ENCODE measurements at regions not wholly inside any gene's neighbourhood (a gene's known extent, or its start where the extent isn't known, plus 50 kb on each side); places are given as distances from the start of the nearest gene placed in this dataset.
"Not testable (repeated sequence)": the region's sequence is repeated elsewhere in the genome, so short reads cannot be mapped to it uniquely, and the experiment has no call there.

GRCh38 chr21:19440792-19441655, 1037.4 kb upstream of the TMPRSS15 start:
- DNase-seq = no peak

DNA sequence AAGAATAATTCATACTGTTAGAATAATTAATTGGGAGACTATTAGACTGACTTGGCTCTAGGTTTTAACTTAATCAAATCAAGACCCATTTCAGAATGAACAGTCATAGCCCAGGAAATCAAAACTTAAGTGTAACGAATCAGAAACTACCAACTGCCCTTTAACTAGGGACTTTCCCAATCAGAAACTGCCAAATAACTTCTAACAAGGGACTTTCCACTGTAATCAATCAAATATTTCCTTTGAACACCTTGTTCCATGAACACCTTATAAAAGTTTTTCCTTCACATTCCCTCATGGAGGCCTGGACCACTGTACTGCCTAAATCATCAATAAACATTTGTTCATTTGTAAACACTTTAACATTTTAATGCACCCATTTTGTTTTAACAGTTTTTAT, 1054.7 kb upstream of the TMPRSS15 start:
- no peak for DNase-seq

DNA sequence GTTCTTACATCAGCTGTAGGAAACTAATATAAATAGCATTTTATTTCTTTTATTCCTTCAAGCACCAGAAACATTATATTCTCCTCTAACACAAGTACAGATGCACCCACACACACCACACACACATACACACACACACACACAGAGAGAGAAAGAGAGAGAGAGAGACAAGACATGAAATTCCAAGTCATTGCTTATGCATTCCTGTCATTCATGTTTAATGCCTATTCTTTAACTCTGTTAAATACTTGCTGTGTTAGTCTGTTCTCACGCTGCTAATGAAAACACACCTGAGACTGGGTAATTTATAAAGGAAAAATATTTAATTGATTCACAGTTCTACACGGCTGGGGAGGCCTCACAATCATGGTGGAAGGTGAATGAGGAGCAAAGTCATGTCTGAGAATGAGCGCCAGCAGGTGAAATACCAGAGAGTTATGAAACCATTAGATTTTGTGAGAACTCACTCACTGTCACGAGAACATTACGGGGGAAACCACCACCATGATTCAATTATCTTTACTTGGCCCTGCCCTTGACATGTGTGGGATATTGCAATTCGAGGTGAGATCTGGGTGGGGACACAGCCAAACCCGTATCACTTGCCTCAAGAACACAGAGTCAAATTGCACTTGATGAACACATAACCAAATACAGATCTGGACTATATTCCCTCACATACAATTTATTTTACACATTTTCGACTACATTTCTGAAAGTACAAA, 1058.1 kb upstream of the TMPRSS15 start:
- DNase-seq = no peak

DNA sequence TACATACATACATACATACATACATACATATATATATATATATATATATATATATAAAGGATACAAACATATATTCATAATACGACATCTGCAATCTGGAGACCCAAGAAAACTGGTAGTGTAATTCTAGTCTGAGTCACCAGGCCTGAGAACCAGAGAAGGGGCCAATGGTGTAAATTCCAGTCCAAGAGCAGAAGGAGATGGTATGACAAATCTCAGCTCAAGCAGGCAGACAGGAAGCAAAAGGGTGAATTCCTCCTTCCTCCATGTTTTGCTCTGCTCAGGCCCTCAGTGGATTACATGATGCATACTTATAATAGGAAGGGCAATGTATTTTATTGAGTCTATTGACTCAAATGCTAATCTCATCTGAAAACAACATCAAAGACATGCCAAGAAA, 1060.4 kb upstream of the TMPRSS15 start:
- no peak for DNase-seq

DNA sequence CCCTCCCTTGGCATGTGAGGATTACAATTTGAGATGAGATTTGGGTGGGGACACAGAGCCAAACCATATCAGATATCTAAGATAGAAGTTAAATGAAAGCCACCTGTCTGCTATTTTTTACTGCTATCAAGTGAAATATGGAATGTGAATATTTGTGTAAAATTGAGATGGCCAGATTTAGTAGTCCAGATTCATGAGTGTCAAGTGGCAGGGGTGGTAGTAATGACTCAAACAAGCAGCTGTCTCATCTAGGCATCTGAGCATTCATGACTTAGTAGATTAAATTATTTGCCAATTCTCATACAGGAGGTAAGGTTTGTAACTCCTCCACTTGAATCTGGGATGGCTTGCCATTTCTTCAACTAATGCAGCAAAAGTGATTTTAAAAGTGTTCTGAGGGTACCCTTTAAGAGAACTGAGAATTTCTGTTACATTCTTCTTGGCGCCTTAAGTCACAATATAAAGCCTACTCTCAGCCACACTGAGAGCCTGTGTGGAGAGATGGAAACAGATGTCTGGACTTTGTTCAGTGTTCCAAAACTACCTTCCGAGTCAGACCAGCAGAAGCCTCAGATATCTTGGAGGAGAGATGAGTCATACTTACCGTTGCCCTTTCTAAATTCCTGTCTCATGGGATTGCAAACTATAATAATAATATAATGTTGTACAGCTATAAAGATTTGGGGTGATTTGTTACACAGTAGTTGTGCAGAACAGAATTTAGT, 1065.6 kb upstream of the TMPRSS15 start:
- DNase-seq = no peak

GRCh38 chr21:19475525-19475924, 1071.9 kb upstream of the TMPRSS15 start:
- DNase-seq = no peak

- DNase-seq = no peak
Measured at GRCh38 chr21:19489930-19490329, 1086.3 kb upstream of the TMPRSS15 start.

DNA sequence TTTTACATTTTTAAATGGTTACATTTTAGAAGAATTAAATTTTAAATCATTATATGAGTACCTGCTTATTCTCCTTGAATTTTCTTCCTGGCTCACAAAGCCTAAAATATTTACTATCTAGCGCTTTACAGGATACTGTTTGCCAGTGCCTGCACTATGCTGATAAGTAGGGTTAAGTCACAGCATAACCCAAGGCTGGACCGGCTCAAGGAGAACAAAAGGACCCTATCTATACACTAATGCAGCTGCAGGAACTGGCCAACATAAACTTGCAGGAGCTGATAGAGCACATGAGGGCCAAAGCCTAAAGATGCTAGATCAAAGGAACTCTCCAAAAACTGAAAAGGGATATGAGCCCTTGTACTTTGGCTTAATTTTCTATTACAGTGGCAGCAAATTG, 1086.9 kb upstream of the TMPRSS15 start:
- no peak for DNase-seq

DNA sequence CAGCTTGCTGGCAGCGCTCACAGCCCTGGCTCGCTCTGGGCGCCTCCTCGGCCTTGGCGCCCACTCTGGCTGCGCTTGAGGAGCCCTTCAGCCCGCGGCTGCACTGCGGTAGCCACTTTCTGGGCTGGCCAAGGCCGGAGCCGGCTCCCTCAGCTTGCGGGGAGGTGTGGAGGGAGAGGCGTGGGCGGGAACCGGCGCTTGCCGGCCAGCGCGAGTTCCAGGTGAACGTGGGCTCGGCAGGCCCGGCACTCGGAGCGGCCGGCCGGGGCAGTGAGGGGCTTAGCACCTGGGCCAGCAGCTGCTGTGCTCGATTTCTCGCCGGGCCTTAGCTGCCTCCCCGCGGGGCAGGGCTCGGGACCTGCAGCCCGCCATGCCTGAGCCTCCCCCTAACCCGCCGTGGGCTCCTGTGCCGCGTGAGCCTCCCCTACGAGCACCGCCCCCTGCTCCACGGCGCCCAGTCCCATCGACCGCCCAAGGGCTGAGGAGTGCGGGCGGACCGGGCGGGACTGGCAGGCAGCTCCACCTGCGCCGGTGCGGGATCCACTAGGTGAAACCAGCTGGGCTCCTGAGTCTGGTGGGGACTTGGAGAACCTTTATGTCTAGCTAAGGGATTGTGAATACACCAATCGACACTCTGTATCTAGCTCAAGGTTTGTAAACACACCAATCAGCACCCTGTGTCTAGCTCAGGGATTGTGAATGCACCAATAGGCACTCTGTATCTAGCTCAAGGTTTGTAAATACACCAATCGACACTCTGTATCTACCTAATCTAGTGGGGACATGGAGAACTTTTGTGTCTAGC, 1090.1 kb upstream of the TMPRSS15 start:
- not testable (repeated sequence) for DNase-seq

DNA sequence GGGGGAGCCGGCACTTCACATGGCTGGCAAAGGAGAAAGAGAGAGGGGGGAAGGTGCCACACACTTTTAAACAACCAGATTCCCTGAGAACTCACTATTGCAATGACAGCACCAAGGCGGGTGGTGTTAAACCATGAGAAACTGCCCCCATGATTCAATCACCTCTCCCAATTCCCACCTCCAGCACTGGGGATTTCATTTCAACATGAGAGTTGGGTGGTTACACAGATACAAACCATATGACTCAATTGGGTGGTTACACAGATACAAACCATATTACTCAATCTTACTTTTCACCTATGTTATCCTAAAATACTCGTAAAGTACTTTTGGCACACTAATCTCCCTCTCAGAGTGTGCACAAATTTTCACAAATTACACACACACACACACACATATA, 1097.5 kb upstream of the TMPRSS15 start:
- DNase-seq = no peak

- DNase-seq = peak in 1 of 2 experiments; percentile 3
Measured at GRCh38 chr21:19507682-19508260, 1104.2 kb upstream of the TMPRSS15 start.

DNA sequence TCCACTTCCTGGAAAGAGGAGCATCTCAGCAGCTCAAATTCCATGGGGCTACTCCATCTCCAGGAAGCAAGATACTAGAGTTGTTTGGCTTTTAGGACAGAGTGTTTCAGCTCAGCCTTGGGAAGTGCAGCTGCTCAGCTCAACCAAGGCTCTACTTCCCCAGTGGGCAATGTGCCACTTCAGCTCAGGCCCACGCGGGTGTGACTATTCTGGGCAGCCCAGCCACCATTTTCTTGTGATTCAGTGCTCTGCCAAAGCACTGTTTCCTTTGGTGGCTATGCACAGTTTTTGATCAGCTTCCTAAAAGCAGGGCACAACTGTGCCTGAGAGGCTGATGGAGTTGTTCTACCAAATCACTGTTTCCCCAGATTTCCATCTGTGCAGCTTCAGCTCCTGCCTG, 1104.9 kb upstream of the TMPRSS15 start:
- no peak for DNase-seq

DNA sequence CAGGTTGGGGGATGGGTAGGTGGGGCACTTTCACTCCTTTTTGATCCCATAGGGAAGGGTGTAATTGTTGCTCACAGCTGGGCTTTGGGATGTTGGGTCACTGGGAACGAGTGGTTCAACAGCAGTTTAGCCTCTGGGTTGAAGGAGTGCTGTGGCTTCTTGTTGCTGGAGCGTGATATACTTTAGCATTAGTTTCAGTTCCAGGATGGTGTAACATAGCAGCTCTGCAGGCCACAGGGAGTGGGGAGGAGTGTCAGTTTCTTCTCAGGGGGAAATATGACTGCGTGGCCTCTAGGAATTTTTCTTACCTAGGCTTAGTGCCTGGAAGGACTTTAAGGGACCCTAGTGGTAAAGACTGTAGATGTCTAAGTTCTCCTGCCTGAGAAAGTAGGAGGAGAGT, 1105.3 kb upstream of the TMPRSS15 start:
- DNase-seq = no peak

- no peak for DNase-seq
Measured at GRCh38 chr21:19510057-19510456, 1106.5 kb upstream of the TMPRSS15 start.

- no peak for DNase-seq
Measured at GRCh38 chr21:19510653-19511052, 1107.1 kb upstream of the TMPRSS15 start.

- DNase-seq = no peak
Measured at GRCh38 chr21:19522381-19522780, 1118.8 kb upstream of the TMPRSS15 start.

DNA sequence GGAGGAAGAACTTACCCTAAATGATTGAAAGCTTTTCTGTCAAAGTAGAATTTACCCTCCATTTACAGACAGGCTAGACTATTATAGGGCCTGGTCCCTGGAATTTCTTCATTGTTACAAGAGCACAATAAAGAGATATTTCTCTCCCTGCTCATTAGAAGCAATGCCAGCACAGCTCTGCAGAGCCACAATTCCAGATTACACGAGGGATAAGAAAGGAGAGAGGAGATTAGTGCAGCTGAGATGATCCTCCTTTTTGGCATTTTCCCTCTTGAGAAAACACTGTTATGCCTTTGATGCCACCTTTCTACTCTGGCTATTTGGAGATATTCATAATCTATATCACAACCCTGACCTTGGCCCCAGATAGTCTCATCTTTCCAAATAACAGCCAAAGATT, 1119.5 kb upstream of the TMPRSS15 start:
- no peak for DNase-seq

DNA sequence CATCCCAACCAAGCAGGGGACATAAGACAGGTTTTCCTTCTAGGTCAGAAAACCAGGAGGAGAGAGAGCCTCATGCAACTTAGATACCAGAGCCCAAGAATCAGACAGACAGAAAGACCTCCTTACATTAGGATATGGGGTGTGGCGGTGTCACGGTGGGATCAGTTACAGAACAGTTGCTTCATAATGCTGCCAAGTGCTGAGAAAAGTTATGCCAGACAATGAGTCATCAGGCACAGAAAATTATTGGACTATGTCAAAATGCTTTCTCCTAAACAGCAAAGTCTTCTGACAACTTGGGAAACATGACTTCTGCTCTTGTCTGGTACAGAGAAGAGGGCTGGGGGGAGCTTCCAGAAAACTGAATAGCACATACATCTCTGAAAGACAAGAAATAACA, 1120.2 kb upstream of the TMPRSS15 start:
- DNase-seq = no peak

DNA sequence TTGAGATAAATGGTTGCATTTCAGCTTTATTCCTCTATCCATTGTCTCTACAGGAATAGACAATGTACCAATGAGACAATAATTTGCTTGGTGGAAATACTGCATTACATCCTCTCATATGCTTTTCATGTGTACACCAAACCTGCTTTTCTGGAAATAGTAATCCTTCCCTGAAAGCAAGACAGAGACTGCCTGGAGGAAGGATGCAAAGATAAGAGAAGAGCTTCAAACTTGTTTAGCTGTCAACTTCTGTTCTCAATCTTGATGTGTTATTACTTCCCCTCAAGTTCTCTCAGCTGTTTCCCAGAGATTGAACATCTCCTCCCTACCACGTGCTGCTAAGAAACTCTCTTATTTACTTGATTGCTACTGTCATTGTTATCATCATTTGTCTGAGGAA, 1125.4 kb upstream of the TMPRSS15 start:
- DNase-seq = no peak

- DNase-seq = no peak
Measured at GRCh38 chr21:19535356-19535755, 1131.8 kb upstream of the TMPRSS15 start.

DNA sequence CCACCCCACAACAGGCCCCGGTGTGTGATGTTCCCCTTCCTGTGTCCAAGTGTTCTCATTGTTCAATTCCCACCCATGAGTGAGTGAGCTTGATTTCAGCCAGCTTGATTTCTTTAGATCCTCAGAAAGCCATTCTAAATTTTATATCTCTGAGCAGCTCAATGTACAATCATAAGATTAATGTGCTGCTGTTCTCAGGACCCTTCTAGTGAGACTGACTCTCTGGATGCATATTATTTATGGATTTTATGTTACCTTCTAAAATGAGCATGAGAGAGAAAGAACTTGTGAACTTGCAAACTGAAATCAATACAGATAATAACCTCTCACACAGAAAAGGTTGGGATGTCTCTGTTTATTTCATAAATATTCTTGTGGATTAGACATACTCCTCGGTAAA, 1133.5 kb upstream of the TMPRSS15 start:
- DNase-seq = no peak

DNA sequence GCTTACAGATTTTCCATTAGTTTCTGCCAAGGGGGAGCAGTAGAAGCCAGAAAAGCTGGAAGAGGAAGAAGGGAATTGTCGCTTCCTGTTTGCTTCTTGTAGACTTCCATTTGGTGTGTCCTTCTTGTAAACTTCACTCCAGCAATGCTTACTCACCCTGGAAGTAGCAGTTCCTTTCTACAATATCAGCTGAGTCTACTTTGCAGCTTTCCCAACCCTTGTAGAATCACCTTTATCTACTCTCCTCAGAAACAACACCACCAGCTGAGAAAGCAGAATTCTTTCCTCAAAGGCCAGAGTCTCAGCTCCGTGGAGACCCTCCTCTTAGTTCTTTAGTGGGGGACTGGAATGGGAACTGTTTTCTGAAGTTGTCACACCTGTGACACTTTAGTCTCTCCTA, 1136.7 kb upstream of the TMPRSS15 start:
- no peak for DNase-seq

Measured in SW 1271 (cell line).